DMS79 treated with DMSO at 0.1 percent for 48 hours (cell line): ENCODE measurements at regions not wholly inside any gene's neighbourhood (a gene's known extent, or its start where the extent isn't known, plus 50 kb on each side); places are given as distances from the start of the nearest gene placed in this dataset.
"Not testable (repeated sequence)": the region's sequence is repeated elsewhere in the genome, so short reads cannot be mapped to it uniquely, and the experiment has no call there.

Source experiments
- DNase-seq: peaks from one replicate; lab custom pipeline; 2025; lab: John Stamatoyannopoulos, UW

GRCh38 chr1:19591482-19592091, 52.5 kb upstream of the NBL1 start:
- no peak for DNase-seq

GRCh38 chr1:19585507-19585906, 58.6 kb upstream of the NBL1 start:
- no peak for DNase-seq

GRCh38 chr1:19582318-19582717, 61.8 kb upstream of the NBL1 start:
- peak; percentile 13 for DNase-seq

- DNase-seq = no peak
These were observed 62.7 kb upstream of the NBL1 start for GRCh38 chr1:19581381-19581780.

- no peak for DNase-seq
These were observed 66.5 kb upstream of the NBL1 start for GRCh38 chr1:19577561-19577960.

DNA sequence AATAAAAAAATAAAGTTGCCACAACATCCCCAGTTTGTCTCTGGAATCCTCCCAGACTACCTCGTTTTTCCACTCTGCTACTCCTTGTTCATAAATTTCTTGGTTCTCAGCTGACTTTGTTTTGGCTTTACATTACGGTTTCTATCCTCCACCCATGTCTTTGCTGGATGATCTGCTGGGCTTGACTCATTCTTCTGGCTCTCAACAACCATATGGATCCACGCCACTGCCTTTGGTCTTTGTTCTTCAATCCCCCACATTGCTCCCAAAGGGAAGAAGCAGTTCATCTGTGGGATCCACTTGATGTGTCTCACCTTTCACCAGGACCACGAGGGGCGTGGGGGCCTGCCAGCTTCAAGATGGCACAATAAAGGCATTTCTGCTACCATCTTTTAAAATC, 67.1 kb upstream of the NBL1 start:
- DNase-seq = no peak

GRCh38 chr1:19569786-19570185, 74.3 kb upstream of the NBL1 start:
- DNase-seq = no peak

- no peak for DNase-seq
These were observed 77.1 kb upstream of the NBL1 start for GRCh38 chr1:19567041-19567440.

DNA sequence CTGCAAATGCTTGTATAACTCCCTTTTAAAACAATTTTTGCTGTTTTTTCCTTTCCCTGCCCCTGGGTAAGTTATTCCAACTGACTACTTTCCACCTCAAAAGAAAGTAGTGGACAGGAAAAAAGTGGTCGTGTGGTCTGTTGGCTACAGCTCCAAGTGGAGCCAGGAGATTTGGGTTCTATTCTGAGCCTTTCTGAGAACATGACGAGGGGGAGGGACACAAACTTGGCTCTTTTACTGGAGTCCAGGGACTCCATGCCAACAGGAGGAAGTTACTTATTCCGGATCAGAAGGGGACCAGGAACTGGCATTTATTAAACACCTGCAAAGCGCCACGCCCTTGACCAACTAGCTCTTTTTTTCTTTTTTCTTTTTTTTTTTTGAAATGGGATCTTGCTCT, 79.0 kb upstream of the CAPZB start:
- no peak for DNase-seq

GRCh38 chr1:19563324-19564097, 78.2 kb upstream of the CAPZB start:
- peak; percentile 55 for DNase-seq

- no peak for DNase-seq
These were observed 77.5 kb upstream of the CAPZB start for GRCh38 chr1:19562847-19563246.

DNA sequence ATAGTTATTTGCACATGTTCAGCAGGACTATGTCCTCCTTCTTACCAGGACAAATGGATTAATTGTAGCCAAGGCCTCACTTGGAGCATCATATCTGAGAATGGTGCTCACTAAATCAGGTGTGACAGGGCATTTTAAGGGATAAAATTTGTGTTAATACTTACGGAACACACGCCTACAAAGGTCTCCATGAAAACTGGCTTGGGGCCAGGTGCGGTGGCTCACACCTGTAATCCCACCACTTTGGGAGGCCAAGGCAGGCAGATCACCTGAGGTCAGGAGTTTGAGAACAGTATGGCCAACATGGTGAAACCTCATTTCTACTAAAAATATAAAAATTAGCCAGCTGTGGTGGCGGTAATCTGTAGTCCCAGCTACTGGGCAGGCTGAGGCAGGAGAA, 75.1 kb upstream of the CAPZB start:
- no peak for DNase-seq

DNA sequence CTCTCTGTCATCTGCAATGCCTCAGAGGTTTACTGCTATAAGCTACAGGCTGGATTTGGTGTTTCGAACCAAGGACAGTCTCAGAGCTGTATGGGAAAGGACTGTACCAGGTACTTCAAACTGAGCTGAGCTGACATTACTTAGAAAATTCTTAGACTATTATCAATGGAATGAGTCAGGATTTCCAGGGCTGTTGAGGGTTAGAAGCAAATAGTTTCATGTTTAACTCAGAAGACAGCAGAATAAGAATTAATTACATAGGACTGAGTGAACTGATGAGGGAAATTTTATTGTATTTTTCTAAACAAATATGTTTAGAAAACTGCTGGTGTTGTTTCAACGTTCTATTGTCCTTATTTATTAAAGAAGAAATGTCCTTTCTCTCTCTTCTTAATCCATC, 74.3 kb upstream of the CAPZB start:
- DNase-seq = no peak

- no peak for DNase-seq
These were observed 72.3 kb upstream of the CAPZB start for GRCh38 chr1:19557609-19558051.

DNA sequence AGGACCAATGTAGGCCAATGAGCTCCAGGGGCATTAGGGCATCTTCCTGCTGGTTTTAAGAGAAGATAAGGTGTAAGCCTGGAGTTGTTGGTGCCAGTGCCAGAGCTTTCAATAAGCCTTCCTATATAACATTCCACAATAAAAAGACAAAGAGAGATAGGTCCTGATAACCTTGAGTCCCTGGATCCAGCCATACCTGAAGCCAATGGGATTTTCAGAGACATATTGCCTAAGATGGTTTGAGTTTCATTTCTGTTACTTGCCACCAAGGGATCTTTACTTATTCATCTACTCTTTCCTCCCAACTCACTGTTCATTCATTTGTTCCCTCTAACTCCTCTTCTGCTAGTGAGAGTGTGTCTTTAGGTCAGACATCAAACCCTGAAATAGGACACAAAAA, 68.8 kb upstream of the CAPZB start:
- DNase-seq = no peak

GRCh38 chr1:19552291-19553010, 67.1 kb upstream of the CAPZB start:
- DNase-seq = no peak

DNA sequence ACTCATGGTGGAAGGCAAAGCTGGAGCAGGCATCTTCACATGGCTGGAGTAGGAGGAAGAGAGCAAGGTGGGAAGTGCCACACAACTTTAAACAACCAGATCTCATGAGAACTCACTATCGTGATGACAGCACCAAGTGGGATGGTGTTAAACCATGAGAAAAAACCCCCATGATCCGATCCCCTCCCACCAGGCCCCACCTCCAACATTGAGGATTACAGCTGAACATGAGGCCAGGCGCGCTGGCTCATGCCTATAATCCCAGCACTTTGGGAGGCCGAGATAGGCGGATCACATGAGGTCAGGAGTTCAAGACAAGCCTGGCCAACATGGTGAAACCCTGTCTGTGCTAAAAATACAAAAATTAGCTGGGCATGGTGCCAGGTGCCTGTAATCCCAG, 66.5 kb upstream of the CAPZB start:
- DNase-seq = not testable (repeated sequence)

GRCh38 chr1:19550437-19550836, 65.1 kb upstream of the CAPZB start:
- DNase-seq = not testable (repeated sequence)

GRCh38 chr1:19547814-19548213, 62.5 kb upstream of the CAPZB start:
- DNase-seq = no peak

GRCh38 chr1:19536519-19536918, 51.2 kb upstream of the CAPZB start:
- DNase-seq = no peak

- no peak for DNase-seq
These were observed 49.9 kb upstream of the CAPZB start for GRCh38 chr1:19535214-19535613.
